ENCODE measurements at regions not wholly inside any gene's neighbourhood (a gene's known extent, or its start where the extent isn't known, plus 50 kb on each side); places are given as distances from the start of the nearest gene placed in this dataset.

DNA sequence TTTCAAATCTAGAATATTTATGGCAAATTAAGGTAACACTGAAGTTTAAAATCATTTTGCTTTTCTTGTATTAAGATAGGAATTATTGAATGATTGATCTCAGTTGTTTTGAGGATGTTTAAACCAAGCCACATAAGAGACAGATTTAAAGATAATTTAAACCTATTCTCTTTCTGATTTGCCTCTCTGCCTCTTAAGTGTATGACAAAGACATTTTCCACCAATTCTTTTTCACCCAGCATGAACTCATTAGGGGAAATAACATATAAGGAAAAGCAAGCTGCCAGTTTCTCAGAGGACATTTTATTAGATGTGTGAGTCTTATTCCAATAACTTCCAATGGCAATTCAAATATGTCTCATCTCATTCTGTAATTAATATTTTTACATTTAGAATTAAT, 568.3 kb upstream of the MEF2C start:
- H3K4me2 ChIP-seq (ENCODE audit: unreplicated experiment): no peak overlapping the region
- no peak overlapping the region for H3K9ac ChIP-seq
- H3K9me2 ChIP-seq (ENCODE audit: insufficient read depth): no peaks in the 10 kb centered on the region
- H3K27ac ChIP-seq: no peak overlapping the region
- no peaks in the 10 kb centered on the region for H4K20me1 ChIP-seq (ENCODE audit: insufficient read depth)
- H3F3A ChIP-seq (ENCODE audit: insufficient read depth): no peaks in the 10 kb centered on the region
- no peak overlapping the region for H3K4me3 ChIP-seq
- no peaks in the 10 kb centered on the region for H3K27me3 ChIP-seq (replicated peaks; ENCODE audit: insufficient read depth)
- no peaks in the 10 kb centered on the region for H3K4me1 ChIP-seq (ENCODE audit: insufficient read depth)
- no peaks in the 10 kb centered on the region for H3K9me3 ChIP-seq (ENCODE audit: low read depth)
- no peak for DNase-seq
- no peak overlapping the region for H2AFZ ChIP-seq
- no peaks in the 10 kb centered on the region for H3K79me2 ChIP-seq (ENCODE audit: insufficient read depth)
- TF ChIP-seq EZH2 (IDR thresholded peaks at IDR 0.05; ENCODE audit: insufficient read depth, poor library complexity, severe bottlenecking) (no peak), EZH2phosphoT487 (IDR thresholded peaks at IDR 0.05; ENCODE audit: insufficient read depth, low read depth) (no peak)
- in situ Hi-C loops (cut with MboI): no loop called here
- no peaks in the 10 kb centered on the region for H3K36me3 ChIP-seq (ENCODE audit: low read depth)

DNA sequence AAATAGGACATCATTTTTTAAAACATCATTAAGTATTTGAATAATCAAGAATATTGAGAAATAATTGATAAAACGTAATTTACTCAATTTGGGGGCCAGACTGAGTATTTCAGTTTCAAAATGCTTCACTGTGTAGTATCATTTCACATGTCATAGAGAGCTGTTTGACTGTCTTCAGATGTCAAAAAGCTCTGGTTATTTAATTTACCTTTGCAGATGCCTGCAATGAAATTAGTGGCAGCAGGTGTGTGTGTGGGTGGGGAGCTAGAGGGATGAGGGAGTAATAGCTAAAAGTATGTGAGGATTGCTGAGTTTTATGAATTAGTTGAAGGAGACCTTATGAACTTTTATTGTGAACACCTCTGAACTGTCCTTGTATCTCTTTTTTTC, 567.2 kb upstream of the MEF2C start:
- Histone ChIP-seq H3K9me2 (ENCODE audit: insufficient read depth) (no peaks in the 10 kb centered on the region), H3K36me3 (ENCODE audit: low read depth) (no peaks in the 10 kb centered on the region), H2AFZ (no peak overlapping the region), H3K9me3 (ENCODE audit: low read depth) (no peaks in the 10 kb centered on the region), H3K4me1 (ENCODE audit: insufficient read depth) (no peaks in the 10 kb centered on the region), H3K27ac (no peak overlapping the region), H3K4me2 (ENCODE audit: unreplicated experiment) (no peak overlapping the region), H3F3A (ENCODE audit: insufficient read depth) (no peaks in the 10 kb centered on the region), H3K27me3 (replicated peaks; ENCODE audit: insufficient read depth) (no peaks in the 10 kb centered on the region), H3K9ac (no peak overlapping the region), H3K79me2 (ENCODE audit: insufficient read depth) (no peaks in the 10 kb centered on the region), H4K20me1 (ENCODE audit: insufficient read depth) (no peaks in the 10 kb centered on the region), H3K4me3 (no peak overlapping the region)
- TF ChIP-seq EZH2phosphoT487 (IDR thresholded peaks at IDR 0.05; ENCODE audit: insufficient read depth, low read depth) (no peak), EZH2 (IDR thresholded peaks at IDR 0.05; ENCODE audit: insufficient read depth, poor library complexity, severe bottlenecking) (no peak)
- no peak for DNase-seq
- 54 to 62% methylated on average over 1 of the region's 1 CpG for WGBS, 2 experiments (ENCODE audit: low coverage in 1 of 2, low lambda C conversion rate in 2 of 2, missing lambda C conversion rate in 2 of 2)
- in situ Hi-C loops (cut with MboI): no loop called here

DNA sequence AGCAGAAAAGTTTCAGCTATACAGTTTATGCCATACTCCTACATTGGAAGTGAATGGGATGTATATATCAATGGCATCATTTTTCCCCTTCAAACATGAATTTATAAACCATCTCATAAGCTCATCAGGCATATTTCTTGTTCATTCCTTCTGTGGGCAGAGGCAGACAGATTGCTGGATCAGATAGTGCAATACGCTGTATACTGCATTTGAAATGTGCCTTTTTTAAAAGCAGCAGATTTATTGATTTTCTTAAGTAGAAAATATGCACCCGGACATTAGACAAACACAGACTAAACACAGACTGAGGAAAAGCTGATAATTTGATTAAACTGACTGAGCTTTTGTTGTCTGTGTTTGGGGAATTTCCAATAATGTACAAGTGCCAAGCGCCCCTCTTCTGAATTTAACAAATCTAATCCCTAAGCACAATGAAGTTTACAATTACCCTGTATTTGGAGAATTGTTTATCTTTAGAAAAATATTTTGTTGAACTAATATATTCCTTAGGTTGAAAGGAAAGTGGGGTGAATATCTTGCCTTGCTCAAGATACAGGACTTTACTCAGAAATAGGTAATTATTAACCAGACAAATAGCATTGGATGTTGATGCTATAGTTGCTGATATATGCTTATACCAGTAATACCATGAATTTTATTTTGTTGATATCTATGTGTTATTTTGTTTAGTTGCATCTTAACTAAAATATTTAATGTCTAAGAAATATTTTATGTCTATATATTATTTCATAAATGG, 566.6 kb upstream of the MEF2C start:
- no peaks in the 10 kb centered on the region for H4K20me1 ChIP-seq (ENCODE audit: insufficient read depth)
- no peak overlapping the region for H3K9ac ChIP-seq
- H3K79me2 ChIP-seq (ENCODE audit: insufficient read depth): no peaks in the 10 kb centered on the region
- no peaks in the 10 kb centered on the region for H3F3A ChIP-seq (ENCODE audit: insufficient read depth)
- no peak overlapping the region for H3K27ac ChIP-seq
- in situ Hi-C loops (cut with MboI): no loop called here
- no peaks in the 10 kb centered on the region for H3K4me1 ChIP-seq (ENCODE audit: insufficient read depth)
- TF ChIP-seq EZH2phosphoT487 (IDR thresholded peaks at IDR 0.05; ENCODE audit: insufficient read depth, low read depth) (no peak), EZH2 (IDR thresholded peaks at IDR 0.05; ENCODE audit: insufficient read depth, poor library complexity, severe bottlenecking) (no peak)
- no peak overlapping the region for H3K4me2 ChIP-seq (ENCODE audit: unreplicated experiment)
- no peaks in the 10 kb centered on the region for H3K36me3 ChIP-seq (ENCODE audit: low read depth)
- H2AFZ ChIP-seq: no peak overlapping the region
- no peaks in the 10 kb centered on the region for H3K9me2 ChIP-seq (ENCODE audit: insufficient read depth)
- no peaks in the 10 kb centered on the region for H3K9me3 ChIP-seq (ENCODE audit: low read depth)
- no peak overlapping the region for H3K4me3 ChIP-seq
- no peaks in the 10 kb centered on the region for H3K27me3 ChIP-seq (replicated peaks; ENCODE audit: insufficient read depth)
- DNase-seq: no peak
- 92 to 94% methylated on average over 3 of the region's 3 CpGs for WGBS, 2 experiments (ENCODE audit: low coverage in 1 of 2, low lambda C conversion rate in 2 of 2, missing lambda C conversion rate in 2 of 2)

DNA sequence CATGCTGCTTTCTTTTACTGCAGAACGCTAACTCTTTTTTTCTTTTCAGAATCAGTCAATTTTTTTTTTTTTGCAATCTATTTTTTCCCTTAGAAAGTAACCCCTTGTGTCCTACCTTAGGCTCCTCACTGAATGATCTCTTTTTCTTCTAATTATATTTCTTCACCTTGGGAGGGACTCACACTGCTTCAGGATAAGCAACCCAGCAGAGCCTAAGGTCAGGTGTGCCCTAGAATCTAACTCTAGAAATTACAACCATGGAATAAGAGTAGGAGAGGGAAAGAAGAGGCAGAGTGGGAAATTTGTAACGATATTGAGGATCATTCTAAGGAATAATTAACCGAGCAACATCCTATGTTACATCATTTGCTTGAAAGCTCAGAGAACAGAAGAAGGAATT, 564.0 kb upstream of the MEF2C start:
- no peak overlapping the region for H2AFZ ChIP-seq
- no peaks in the 10 kb centered on the region for H3F3A ChIP-seq (ENCODE audit: insufficient read depth)
- H3K9ac ChIP-seq: no peak overlapping the region
- no peak overlapping the region for H3K27ac ChIP-seq
- H3K79me2 ChIP-seq (ENCODE audit: insufficient read depth): no peaks in the 10 kb centered on the region
- H3K4me1 ChIP-seq (ENCODE audit: insufficient read depth): no peaks in the 10 kb centered on the region
- no peaks in the 10 kb centered on the region for H3K9me3 ChIP-seq (ENCODE audit: low read depth)
- no peak overlapping the region for H3K4me3 ChIP-seq
- no peaks in the 10 kb centered on the region for H3K36me3 ChIP-seq (ENCODE audit: low read depth)
- no peaks in the 10 kb centered on the region for H3K27me3 ChIP-seq (replicated peaks; ENCODE audit: insufficient read depth)
- DNase-seq: no peak
- no peaks in the 10 kb centered on the region for H3K9me2 ChIP-seq (ENCODE audit: insufficient read depth)
- H3K4me2 ChIP-seq (ENCODE audit: unreplicated experiment): no peak overlapping the region
- no peaks in the 10 kb centered on the region for H4K20me1 ChIP-seq (ENCODE audit: insufficient read depth)
- in situ Hi-C loops (cut with MboI): no loop called here
- 85 to 92% methylated on average over 3 of the region's 3 CpGs for WGBS, 2 experiments (ENCODE audit: low coverage in 1 of 2, low lambda C conversion rate in 2 of 2, missing lambda C conversion rate in 2 of 2)
- no peak for TF ChIP-seq EZH2 (IDR thresholded peaks at IDR 0.05; ENCODE audit: insufficient read depth, poor library complexity, severe bottlenecking)
- no peak for TF ChIP-seq EZH2phosphoT487 (IDR thresholded peaks at IDR 0.05; ENCODE audit: insufficient read depth, low read depth)
